ENCODE measurements at regions not wholly inside any gene's neighbourhood (a gene's known extent, or its start where the extent isn't known, plus 50 kb on each side); places are given as distances from the start of the nearest gene placed in this dataset.

- no peak for DNase-seq
Measured at GRCh38 chr13:44229371-44230030, 144.1 kb upstream of the SERP2 start.

DNA sequence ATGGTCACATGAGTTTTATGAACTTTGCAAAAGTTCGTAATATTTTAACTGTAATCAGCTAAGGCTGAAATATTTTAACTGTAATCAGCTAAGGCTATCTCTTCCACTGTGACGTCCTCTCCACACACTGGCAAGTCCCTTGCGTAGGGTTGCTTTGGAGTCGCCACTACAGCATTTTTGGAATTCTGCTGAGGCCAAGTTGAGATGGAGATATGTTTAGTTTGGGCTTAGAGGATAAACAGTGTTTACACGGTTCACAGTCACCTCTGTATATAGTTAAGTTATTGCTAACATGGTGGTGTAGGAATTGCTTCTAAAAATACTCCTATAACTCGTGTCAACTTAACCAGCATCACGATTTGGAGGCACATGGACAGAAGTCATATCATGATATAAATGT lies 143.6 kb upstream of the SERP2 start:
- no peak for DNase-seq

GRCh38 chr13:44230736-44231135 lies 142.9 kb upstream of the SERP2 start:
- DNase-seq: no peak

GRCh38 chr13:44231786-44232516 lies 141.7 kb upstream of the SERP2 start:
- no peak for DNase-seq

- no peak for DNase-seq
Measured at GRCh38 chr13:44232774-44233173, 140.8 kb upstream of the SERP2 start.

DNA sequence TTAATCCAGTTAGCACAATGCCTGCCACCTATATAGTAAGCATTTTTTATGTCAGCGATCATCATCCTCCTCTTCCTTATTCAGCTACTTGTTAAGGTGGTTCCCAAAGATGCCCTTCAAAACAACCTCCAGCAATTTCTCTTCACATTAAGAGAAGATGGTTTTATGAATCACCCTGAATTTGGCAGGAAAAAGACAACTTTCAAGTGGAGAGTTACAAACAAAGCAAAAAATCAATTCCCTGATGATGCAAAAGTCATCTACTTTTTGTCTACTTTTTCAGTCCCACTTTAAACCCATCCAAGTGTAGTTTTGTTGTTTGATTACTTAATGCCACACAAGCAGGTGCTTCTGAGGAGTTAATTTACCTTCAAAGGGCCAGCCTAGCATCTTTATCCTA lies 139.1 kb upstream of the SERP2 start:
- DNase-seq: no peak

- DNase-seq: no peak
Measured at GRCh38 chr13:44236370-44236769, 137.3 kb upstream of the SERP2 start.

DNA sequence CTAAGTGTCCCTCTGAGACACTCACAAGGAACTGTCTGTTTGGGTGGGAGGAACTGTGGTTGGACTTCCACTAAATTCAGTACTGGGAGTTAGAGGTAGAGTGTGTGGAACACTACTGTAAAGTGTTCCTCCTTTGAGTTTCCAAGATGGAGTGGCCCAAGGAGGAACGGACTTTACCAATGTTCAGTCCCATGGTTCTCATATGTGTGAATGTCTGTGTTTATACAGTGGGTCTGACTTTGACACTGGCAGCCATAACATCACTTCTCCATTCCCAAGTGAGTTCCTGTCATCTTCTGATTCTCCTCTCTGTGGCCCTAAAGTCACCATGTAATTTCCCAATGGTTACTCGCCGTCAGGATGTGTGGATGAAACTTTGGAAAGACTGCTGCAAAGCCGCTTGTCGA lies 136.8 kb upstream of the SERP2 start:
- no peak for DNase-seq

DNA sequence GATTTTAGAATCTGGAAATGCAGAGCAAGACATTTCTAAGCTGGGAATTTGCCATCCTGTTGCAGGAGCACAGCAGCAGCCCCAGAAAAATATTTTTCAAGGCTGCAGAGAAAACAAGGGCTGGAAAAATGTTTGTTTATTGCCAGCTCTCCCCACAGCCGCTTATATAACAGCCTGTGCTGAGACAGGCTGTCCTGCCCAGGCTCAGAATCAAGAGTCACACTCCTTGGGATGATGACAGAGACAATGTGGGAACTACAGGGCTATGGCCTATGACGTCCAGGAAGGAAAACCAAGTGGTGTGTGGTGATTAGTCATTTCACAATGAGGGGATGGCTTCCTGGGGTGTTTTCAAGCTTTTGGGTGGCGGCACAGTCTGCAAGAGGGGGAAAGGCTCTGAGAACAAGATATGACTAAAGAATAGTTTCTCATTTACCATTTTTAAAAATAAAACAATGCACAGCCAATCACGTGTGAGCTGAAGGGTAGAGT lies 136.3 kb upstream of the SERP2 start:
- DNase-seq: no peak

- DNase-seq: no peak
Measured at GRCh38 chr13:44237881-44238421, 135.7 kb upstream of the SERP2 start.

DNA sequence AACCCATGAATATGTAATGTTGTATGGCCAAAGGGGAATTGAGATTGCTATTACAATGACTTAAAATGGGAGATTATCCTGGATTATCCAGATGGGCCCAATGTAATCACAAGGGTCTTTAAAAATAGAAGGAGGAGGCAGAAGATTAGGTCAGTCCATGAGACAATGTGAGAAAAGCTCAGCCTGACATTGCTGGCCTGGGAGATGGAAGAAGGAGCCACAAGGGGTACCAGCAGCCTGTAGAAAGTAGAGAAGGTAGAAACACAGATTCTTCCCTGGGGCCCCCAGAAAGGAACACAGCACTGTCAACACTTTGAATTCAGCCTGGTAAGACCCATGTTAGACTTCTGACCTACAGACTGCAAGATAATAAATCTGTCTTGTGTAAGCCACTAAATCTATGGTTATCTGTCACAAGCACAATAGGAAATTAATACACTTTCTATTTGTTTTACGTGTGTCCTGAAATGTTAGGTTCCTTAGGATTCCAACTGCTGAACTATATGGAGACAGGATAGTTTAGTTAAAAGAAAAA lies 132.9 kb upstream of the SERP2 start:
- DNase-seq: no peak

- no peak for DNase-seq
Measured at GRCh38 chr13:44241638-44242037, 132.0 kb upstream of the SERP2 start.

DNA sequence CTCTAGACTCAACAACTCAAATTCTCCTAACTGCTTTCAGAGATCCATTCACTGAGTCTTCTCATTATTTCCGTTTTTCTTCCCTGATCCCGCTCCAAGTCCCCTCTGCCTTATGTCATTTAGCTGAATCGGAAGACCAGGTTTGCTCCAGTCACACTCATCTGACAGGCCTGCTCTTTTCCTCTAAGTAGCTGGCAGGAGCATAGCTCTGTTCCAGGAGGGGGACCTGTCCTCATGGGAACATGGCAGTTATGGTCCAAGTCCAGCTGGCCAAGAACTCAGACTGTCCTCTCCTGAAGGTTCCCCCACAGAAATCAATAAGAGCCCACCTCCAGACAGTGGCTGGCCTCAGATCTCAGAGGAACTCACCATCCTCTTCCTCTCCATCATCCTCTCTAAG lies 130.9 kb upstream of the SERP2 start:
- DNase-seq: no peak

DNA sequence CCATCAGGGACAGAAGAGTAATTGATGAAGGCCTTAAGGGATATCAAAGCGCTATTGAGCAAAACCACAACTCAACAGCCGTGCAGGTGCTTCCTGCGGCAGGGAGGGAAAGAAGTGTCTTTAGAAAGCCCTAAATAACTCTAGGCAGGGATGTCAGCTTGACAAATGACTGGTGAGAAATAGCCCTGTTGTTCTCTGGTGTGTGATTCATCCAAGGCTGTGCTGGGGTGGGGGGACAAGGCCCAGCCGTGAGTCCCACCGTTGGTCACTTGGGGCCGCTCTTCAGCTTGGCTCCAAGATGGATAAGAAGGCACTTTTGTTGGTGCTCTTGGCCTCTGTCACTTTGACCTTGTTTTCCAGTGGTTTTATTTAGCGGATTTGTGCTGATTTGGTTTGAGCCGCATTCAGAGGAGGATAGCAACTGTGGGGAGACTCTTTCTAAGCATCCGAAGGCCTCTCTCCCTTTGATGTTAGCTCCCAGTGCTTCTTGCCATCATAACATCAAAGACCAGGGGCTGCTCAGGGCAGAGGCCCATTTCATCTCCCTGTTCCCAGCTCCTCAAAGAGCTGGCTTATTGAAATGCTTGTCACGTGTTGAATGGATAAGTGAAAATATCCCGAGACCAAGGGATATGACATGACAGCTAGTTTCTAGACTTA lies 130.3 kb upstream of the SERP2 start:
- peak; percentile 75 for DNase-seq

- DNase-seq: no peak
Measured at GRCh38 chr13:44244288-44244687, 129.3 kb upstream of the SERP2 start.

DNA sequence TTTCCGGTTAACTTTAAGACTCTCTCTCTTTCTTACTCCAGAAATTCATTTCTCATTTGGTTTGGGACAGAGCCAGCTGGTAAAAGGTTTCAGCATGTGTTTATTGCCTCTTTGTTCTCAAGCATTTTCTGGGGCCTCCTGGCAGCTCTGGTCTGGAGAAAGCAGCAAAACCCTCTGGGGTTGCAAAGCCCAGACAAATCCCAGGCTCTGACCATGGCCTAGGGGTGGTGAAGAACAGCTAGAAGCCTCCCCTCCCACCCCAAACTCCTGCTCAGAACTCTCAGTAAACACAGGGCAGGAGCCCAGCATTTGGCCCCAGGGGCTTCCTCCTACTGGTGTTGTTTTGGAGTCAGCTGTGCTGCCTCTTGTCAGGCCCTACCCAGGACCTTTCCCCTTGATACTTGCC lies 124.2 kb upstream of the SERP2 start:
- peak; percentile 26 for DNase-seq

DNA sequence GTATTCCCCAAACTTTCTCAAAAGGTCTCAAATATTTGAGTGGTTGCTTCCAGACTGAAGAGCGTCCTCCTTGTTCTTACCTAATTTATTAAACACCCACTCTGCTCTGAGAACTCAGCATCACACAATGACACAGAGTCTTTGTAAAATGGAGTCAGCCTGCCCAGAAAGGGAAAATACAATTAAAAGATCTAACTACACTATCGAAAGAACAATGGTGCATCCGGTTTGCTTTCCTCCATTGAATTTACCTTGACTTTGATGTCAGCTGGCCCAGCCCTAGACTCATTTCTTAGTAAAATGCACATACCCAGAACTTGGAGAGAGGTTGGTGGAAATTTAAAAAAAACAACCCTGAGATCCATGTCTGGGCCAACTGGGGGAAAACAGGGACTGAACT lies 120.7 kb upstream of the SERP2 start:
- no peak for DNase-seq

DNA sequence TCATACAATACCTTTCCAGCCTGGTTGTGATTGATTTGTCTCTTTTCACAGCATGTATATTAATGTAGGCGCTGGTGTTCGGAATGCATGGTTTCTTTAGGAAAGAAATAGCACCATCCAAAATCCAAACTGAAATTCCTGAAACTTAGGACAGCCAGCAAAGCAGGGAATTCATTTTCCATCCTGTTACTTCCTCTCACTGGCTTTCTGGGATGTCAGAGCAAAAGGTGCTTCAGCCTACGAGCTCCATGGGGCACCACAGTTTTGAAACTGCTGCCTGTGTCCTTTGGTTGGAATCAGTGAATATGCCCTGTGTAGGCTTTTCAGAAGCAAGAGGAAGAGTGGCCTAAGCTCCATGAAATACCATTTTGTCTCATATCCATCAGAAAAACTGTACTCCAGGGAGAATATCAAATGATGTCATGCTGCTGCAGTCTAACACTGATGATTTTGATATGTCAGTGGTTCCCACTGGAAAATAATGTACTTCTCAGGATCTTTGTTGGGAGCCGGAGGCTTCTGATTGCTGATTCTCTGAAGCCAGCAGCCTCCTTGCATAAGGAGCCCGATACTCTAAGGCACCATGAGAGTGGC lies 117.8 kb upstream of the SERP2 start:
- no peak for DNase-seq

DNA sequence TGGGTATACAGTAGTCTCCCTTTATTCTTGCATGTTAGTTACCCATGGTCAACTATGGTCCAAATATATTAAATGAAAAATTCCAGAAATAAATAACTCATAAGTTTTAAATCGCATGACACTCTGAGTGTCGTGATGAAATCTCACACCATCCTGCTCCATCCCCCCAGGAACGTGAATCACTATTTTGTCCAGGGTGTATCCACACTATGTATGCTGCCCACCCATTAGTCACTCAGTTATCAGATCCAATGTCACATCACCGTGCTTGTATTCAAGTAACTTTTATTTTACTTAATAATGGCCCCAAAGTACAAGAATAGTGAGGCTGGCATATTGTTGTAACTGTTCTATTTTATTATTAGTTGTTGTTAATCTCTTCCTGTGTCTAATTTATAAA lies 115.8 kb upstream of the SERP2 start:
- no peak for DNase-seq

DNA sequence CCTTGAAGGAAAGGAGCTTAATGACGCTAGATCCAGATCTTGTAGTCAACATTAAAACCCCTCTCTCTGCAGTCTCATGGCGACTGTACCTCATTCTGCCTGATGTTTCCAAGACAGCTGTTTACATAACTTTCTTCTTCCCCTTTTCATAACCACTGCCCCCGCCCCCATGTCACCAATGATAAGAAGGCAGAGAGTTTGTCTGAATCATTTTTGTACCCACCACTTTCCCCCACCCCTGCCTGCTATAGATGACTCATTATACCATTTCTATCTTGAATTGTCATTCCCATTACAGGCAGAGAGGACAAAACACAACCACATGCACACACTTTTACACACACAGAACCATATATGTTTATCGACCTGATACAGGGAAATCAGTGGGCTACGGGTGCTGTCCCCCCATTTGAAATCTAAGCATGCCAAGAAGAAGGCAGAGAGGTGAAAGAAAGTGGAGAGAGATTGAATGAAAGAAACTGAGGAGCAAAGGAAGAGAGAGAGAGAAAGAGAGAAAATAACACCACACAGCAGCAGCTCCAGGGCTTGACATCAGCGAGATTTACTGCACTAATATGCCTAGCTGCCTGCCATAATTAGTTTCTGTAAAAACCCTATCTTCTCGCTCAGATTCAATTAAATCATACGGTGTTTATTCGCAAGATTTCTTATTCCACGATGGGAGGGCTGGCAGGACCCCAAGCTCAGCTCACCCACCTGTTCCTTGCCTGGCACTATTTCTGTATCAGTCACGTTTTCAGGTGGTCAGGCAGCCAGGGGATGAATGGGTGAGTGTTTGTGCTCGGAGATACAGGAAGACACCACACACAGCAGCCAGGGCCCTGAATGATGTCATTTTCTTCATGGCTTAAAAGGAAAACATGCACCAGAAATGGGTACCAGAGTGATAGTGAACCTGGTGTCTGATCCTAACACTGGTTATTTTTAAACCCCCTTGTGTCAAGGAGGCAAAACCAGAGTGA lies 114.3 kb upstream of the SERP2 start:
- peak; percentile 43 for DNase-seq

GRCh38 chr13:44260336-44260735 lies 113.3 kb upstream of the SERP2 start:
- no peak for DNase-seq
